ENCODE measurements at regions not wholly inside any gene's neighbourhood (a gene's known extent, or its start where the extent isn't known, plus 50 kb on each side); places are given as distances from the start of the nearest gene placed in this dataset.

DNA sequence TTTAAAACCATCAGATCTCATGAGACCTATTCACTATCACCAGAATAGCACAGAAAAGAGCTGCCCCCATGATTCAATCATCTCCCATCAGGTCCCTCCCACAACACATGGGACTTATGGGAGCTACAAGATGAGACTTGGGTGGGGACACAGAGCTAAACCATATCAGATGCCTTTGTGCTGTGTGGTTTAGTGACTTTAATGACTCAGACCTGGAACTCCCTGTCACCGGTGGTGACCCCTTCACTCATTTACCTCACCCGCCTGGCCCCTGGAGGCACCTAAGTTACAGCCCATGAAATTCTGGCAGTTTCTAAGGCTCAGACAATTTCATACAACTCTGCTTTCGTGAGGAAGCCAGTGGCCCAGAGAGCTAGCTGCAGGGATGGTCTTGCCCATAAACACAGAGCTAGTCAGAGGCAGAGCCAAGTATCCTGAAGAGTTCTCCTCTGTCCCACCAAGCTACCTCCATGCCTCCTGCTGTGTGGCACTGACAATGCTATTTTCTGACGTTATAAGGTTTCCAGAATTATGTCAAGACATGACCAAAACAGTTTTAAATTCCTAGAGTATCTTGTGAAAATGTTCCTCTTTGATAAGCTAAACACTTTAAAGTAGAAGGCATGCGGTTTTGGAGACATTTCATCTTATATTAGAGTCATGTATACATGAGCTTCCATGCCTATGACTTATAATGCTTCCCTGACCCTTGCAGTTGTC, 231.1 kb upstream of the IL12A start:
- Histone ChIP-seq H2AFZ (ENCODE audit: low read length) (no peak overlapping the region), H3K36me3 (ENCODE audit: insufficient read depth, low read length) (no peaks in the 10 kb centered on the region), H4K20me1 (ENCODE audit: insufficient read depth, low read length) (no peaks in the 10 kb centered on the region), H3K4me1 (ENCODE audit: insufficient read depth, low read length, poor library complexity, severe bottlenecking) (no peaks in the 10 kb centered on the region), H3K9me3 (ENCODE audit: low read length) (no peaks in the 10 kb centered on the region), H3K79me2 (ENCODE audit: insufficient read depth, low read depth, low read length) (no peaks in the 10 kb centered on the region), H3K9me2 (ENCODE audit: insufficient read depth, low read length) (no peaks in the 10 kb centered on the region), H3K27ac (ENCODE audit: low read depth, low read length, poor library complexity, severe bottlenecking) (no peak overlapping the region), H3K4me3 (ENCODE audit: low read depth, low read length, poor library complexity, severe bottlenecking) (no peak overlapping the region), H3K4me2 (ENCODE audit: low read length) (no peak overlapping the region)
- ChIA-PET POLR2A (interaction anchor here (0.7 kb wide), 1 partner anchor 522 kb away, joined by 3 read pairs; no protein-coding TSS in a partner anchor), CTCF (ENCODE audit: unreplicated experiment) (no interaction called here)
- no TSS peak for BruUV-seq (replicated peaks)
- no peak for DNase-seq (ENCODE audit: low spot score)
- TF ChIP-seq EZH2phosphoT487 (IDR thresholded peaks at IDR 0.05; ENCODE audit: borderline replicate concordance, low read depth, low read length), result no peak
- TF ChIP-seq, protein P1, sequence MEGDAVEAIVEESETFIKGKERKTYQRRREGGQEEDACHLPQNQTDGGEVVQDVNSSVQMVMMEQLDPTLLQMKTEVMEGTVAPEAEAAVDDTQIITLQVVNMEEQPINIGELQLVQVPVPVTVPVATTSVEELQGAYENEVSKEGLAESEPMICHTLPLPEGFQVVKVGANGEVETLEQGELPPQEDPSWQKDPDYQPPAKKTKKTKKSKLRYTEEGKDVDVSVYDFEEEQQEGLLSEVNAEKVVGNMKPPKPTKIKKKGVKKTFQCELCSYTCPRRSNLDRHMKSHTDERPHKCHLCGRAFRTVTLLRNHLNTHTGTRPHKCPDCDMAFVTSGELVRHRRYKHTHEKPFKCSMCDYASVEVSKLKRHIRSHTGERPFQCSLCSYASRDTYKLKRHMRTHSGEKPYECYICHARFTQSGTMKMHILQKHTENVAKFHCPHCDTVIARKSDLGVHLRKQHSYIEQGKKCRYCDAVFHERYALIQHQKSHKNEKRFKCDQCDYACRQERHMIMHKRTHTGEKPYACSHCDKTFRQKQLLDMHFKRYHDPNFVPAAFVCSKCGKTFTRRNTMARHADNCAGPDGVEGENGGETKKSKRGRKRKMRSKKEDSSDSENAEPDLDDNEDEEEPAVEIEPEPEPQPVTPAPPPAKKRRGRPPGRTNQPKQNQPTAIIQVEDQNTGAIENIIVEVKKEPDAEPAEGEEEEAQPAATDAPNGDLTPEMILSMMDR (conservative IDR thresholded peaks at IDR 0.05; ENCODE audit: low read length), result no peak
- intact Hi-C loops (cut with micrococcal nuclease; ENCODE audit: unreplicated experiment), result no loop called here

GRCh38 chr3:159760046-159760445, 228.6 kb upstream of the IL12A start:
- H3K4me1 ChIP-seq (ENCODE audit: insufficient read depth, low read length, poor library complexity, severe bottlenecking), result no peaks in the 10 kb centered on the region
- DNase-seq (ENCODE audit: low spot score), result no peak
- H2AFZ ChIP-seq (ENCODE audit: low read length), result no peak overlapping the region
- H3K79me2 ChIP-seq (ENCODE audit: insufficient read depth, low read depth, low read length), result no peaks in the 10 kb centered on the region
- intact Hi-C loops (cut with micrococcal nuclease; ENCODE audit: unreplicated experiment), result no loop called here
- H4K20me1 ChIP-seq (ENCODE audit: insufficient read depth, low read length), result no peaks in the 10 kb centered on the region
- ChIA-PET POLR2A (no interaction called here), CTCF (ENCODE audit: unreplicated experiment) (no interaction called here)
- H3K4me3 ChIP-seq (ENCODE audit: low read depth, low read length, poor library complexity, severe bottlenecking), result no peak overlapping the region
- no peak overlapping the region for H3K27ac ChIP-seq (ENCODE audit: low read depth, low read length, poor library complexity, severe bottlenecking)
- TF ChIP-seq, protein P1 (conservative IDR thresholded peaks at IDR 0.05; ENCODE audit: low read length), result no peak
- no peaks in the 10 kb centered on the region for H3K9me3 ChIP-seq (ENCODE audit: low read length)
- no peaks in the 10 kb centered on the region for H3K36me3 ChIP-seq (ENCODE audit: insufficient read depth, low read length)
- H3K4me2 ChIP-seq (ENCODE audit: low read length), result no peak overlapping the region
- H3K9me2 ChIP-seq (ENCODE audit: insufficient read depth, low read length), result no peaks in the 10 kb centered on the region
- no TSS peak for BruUV-seq (replicated peaks)

GRCh38 chr3:159761369-159761768, 227.3 kb upstream of the IL12A start:
- no peak overlapping the region for H3K4me3 ChIP-seq (ENCODE audit: low read depth, low read length, poor library complexity, severe bottlenecking)
- H4K20me1 ChIP-seq (ENCODE audit: insufficient read depth, low read length), result no peaks in the 10 kb centered on the region

More at GRCh38 chr3:159761369-159761768, 227.3 kb upstream of the IL12A start:
- Histone ChIP-seq H3K27ac (ENCODE audit: low read depth, low read length, poor library complexity, severe bottlenecking) (no peak overlapping the region), H3K9me3 (ENCODE audit: low read length) (no peaks in the 10 kb centered on the region), H3K36me3 (ENCODE audit: insufficient read depth, low read length) (no peaks in the 10 kb centered on the region), H3K4me1 (ENCODE audit: insufficient read depth, low read length, poor library complexity, severe bottlenecking) (no peaks in the 10 kb centered on the region), H2AFZ (ENCODE audit: low read length) (no peak overlapping the region), H3K9me2 (ENCODE audit: insufficient read depth, low read length) (no peaks in the 10 kb centered on the region), H3K4me2 (ENCODE audit: low read length) (no peak overlapping the region), H3K79me2 (ENCODE audit: insufficient read depth, low read depth, low read length) (no peaks in the 10 kb centered on the region)
- intact Hi-C loops (cut with micrococcal nuclease; ENCODE audit: unreplicated experiment), result no loop called here
- POLR2A ChIA-PET, result interaction anchor here (0.7 kb wide), 1 partner anchor 22 kb away, joined by 3 read pairs; no protein-coding TSS in a partner anchor
- BruUV-seq (replicated peaks), result no TSS peak
- no peak for TF ChIP-seq EZH2phosphoT487 (IDR thresholded peaks at IDR 0.05; ENCODE audit: borderline replicate concordance, low read depth, low read length)
- TF ChIP-seq, protein P1 (conservative IDR thresholded peaks at IDR 0.05; ENCODE audit: low read length), result no peak
- no peak for DNase-seq (ENCODE audit: low spot score)
- CTCF ChIA-PET (ENCODE audit: unreplicated experiment), result no interaction called here

Measured in OCI-LY7 (cell line).